Gastroesophageal sphincter (tissue), 4 donors: ENCODE measurements at regions not wholly inside any gene's neighbourhood (a gene's known extent, or its start where the extent isn't known, plus 50 kb on each side); places are given as distances from the start of the nearest gene placed in this dataset.

ENCODE experiments used
- ATAC-seq: fragments of 150-250 bp; one replicate; pipeline ENCODE4 v1.9.1; 2016; ENCODE audit warnings: mild to moderate bottlenecking, moderate library complexity
- H3K27ac ChIP-seq, 4 donors: fragments of 200-600 bp; sonication (generic) in 3 of 4; 1 replicate in 3 of 4; 2 replicates in 1 of 4; pipeline ENCODE4 v1.5.1; 2016 to 2019
- H3K27me3 ChIP-seq: fragments of 200-600 bp; sonication (generic); one replicate; pipeline ENCODE4 v1.5.1; 2019
- H3K36me3 ChIP-seq, 2 donors: fragments of 200-600 bp; sonication (generic); one replicate each; pipeline ENCODE4 v1.5.1; 2019; ENCODE audit warnings: control low read depth in 1 of 2
- H3K4me1 ChIP-seq, 3 donors: fragments of 200-600 bp; sonication (generic); 1 replicate in 2 of 3; 2 replicates in 1 of 3; pipeline ENCODE4 v1.5.1; 2016 to 2019; ENCODE audit warnings: control low read depth in 2 of 3
- H3K4me3 ChIP-seq, 2 donors: fragments of 200-600 bp; sonication (generic); one replicate each; pipeline ENCODE4 v1.5.1; 2019; ENCODE audit warnings: mild to moderate bottlenecking in 1 of 2, moderate library complexity in 1 of 2
- H3K9me3 ChIP-seq, 3 donors: fragments of 200-600 bp; sonication (generic); one replicate each; pipeline ENCODE4 v1.5.1; 2017 to 2019; ENCODE audit warnings: control low read depth in 2 of 3
- CTCF ChIP-seq, 4 experiments: fragments of 200-600 bp in 2 of 4; fragments of 450-650 bp in 2 of 4; sonication (generic) in 1 of 4; IDR thresholded peaks; one replicate each; pipeline ENCODE4 v1.5.1; 2017 to 2019; ENCODE audit warnings: antibody characterized with exemption in 4 of 4, mild to moderate bottlenecking in 2 of 4, moderate library complexity in 2 of 4
- EP300 ChIP-seq: sonication (generic); formaldehyde crosslinking; IDR thresholded peaks from one replicate; pipeline ENCODE4 v1.6.1; 2017; ENCODE audit warnings: antibody characterized with exemption, mild to moderate bottlenecking
- POLR2A ChIP-seq, 2 donors: fragments of 450-650 bp; IDR thresholded peaks; one replicate each; pipeline ENCODE4 v1.6.1; 2017; ENCODE audit warnings: antibody characterized with exemption in 2 of 2, mild to moderate bottlenecking in 2 of 2, moderate library complexity in 1 of 2
- POLR2AphosphoS5 ChIP-seq: sonication (generic); formaldehyde crosslinking; IDR thresholded peaks from one replicate; pipeline ENCODE4 v1.6.1; 2017; ENCODE audit warnings: antibody characterized with exemption
- WGBS, 2 donors: methylation state at CpG; one replicate each; pipeline ENCODE4 v1.1.5; 2018; ENCODE audit warnings: low coverage in 1 of 2; 5-methylcytosine and 5-hydroxymethylcytosine counted together
- small RNA-seq, 4 donors: library from RNA; depleted of rRNA; stranded (forward); fragments of <200 nt; gene quantifications; one replicate each; pipeline ENCODE3, GENCODE V24; 2016

GRCh38 chr9:129231759-129232158 lies 53.7 kb upstream of the IER5L start:
- H3K4me1 ChIP-seq = peaks cover 0 to 1% (median 0%) of the 10 kb centered on the region in 3 donors
- no peak for TF ChIP-seq CTCF (IDR thresholded peaks at IDR 0.05)
- TF ChIP-seq POLR2AphosphoS5 = no peak
- no peak for TF ChIP-seq POLR2A (IDR thresholded peaks at IDR 0.05)
- no peak for TF ChIP-seq EP300
- ATAC-seq = no peak
- H3K36me3 ChIP-seq = no peaks in the 10 kb centered on the region
- H3K27me3 ChIP-seq = no peaks in the 10 kb centered on the region
- no peak overlapping the region for H3K4me3 ChIP-seq
- WGBS, 2 donors = 100% methylated on average over 2 of the region's 9 CpGs; no CpG with 5 or more reads in 1 of the 2 donors
- peaks cover 0 to 14% (median 0%) of the 10 kb centered on the region in 3 donors for H3K9me3 ChIP-seq
- no peak overlapping the region for H3K27ac ChIP-seq

GRCh38 chr9:129231022-129231739 lies 53.1 kb upstream of the IER5L start:
- H3K9me3 ChIP-seq = peaks cover 0 to 14% (median 0%) of the 10 kb centered on the region in 3 donors
- H3K27me3 ChIP-seq = no peaks in the 10 kb centered on the region
- no peak for TF ChIP-seq POLR2AphosphoS5
- no peak for TF ChIP-seq POLR2A (IDR thresholded peaks at IDR 0.05)
- no peak for TF ChIP-seq CTCF (IDR thresholded peaks at IDR 0.05)
- TF ChIP-seq EP300 = no peak
- H3K27ac ChIP-seq = no peak overlapping the region
- ATAC-seq = no peak
- no peaks in the 10 kb centered on the region for H3K4me1 ChIP-seq
- H3K36me3 ChIP-seq = no peaks in the 10 kb centered on the region
- WGBS, 2 donors = 60 to 100% methylated on average over 2 of the region's 25 CpGs
- no peak overlapping the region for H3K4me3 ChIP-seq

GRCh38 chr9:129230302-129230701 lies 52.2 kb upstream of the IER5L start:
- Histone ChIP-seq H3K4me3 (no peak overlapping the region), H3K4me1 (peaks cover 0 to 8% (median 0%) of the 10 kb centered on the region in 3 donors), H3K9me3 (peaks cover 0 to 14% (median 0%) of the 10 kb centered on the region in 3 donors), H3K27me3 (no peaks in the 10 kb centered on the region), H3K27ac (no peak overlapping the region), H3K36me3 (no peaks in the 10 kb centered on the region)
- TF ChIP-seq POLR2AphosphoS5 (no peak), CTCF (IDR thresholded peaks at IDR 0.05) (no peak), EP300 (no peak), POLR2A (IDR thresholded peaks at IDR 0.05) (no peak)
- 50 to 79% methylated on average over 2 of the region's 2 CpGs for WGBS, 2 donors
- ATAC-seq = no peak

Small RNA genes in the stretch of these regions (small RNA-seq; reads per million reads assigned to genes)
- gene AL353803.5 (0 reads per million in 4 donors), gene RN7SL159P (0 reads per million in 4 donors)
